ENCODE measurements at regions not wholly inside any gene's neighbourhood (a gene's known extent, or its start where the extent isn't known, plus 50 kb on each side); places are given as distances from the start of the nearest gene placed in this dataset.

DNA sequence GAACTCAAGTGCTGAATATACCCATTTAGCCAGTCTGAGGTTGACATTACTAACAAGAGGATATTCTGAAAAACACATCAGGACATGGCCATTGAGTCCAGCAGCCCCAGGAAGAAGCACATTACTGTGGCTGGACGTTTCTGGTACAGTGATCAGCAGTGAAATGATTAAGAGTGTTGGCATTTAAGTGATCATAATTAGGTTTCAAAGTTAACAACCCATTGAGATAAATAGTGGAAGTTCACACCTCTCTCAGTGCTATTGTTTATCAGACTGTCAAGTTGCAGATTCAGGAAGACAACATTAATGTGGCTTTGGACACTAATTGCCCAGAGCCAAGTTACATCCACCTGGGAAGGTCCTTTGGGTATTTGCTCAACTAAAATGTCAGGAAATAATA is 139.5 kb upstream of the GAREM1 start:
- no peak overlapping the region for H2AK5ac ChIP-seq (ENCODE audit: low read length, severe bottlenecking)
- no peak overlapping the region for H3K27ac ChIP-seq (ENCODE audit: low read length, poor library complexity, severe bottlenecking)
- no peak overlapping the region for H3K9ac ChIP-seq (ENCODE audit: low read length)
- H3K79me1 ChIP-seq (replicated peaks; ENCODE audit: low read length, poor library complexity, severe bottlenecking), result no peaks in the 10 kb centered on the region
- no peak overlapping the region for H4K91ac ChIP-seq (ENCODE audit: low read length)
- H3K9me3 ChIP-seq (ENCODE audit: control insufficient read depth, low read length), result no peaks in the 10 kb centered on the region
- H2BK15ac ChIP-seq (ENCODE audit: low read depth, poor library complexity, severe bottlenecking), result no peak overlapping the region
- no peak overlapping the region for H2AFZ ChIP-seq (ENCODE audit: low read depth, low read length)
- no peak overlapping the region for H3K4ac ChIP-seq (ENCODE audit: low read depth in 1 of 2, low read length in 2 of 2)
- no peak overlapping the region for H3K14ac ChIP-seq (ENCODE audit: low read length in 2 of 2)
- no peak overlapping the region for H2BK120ac ChIP-seq (ENCODE audit: low read depth, low read length)
- no peak overlapping the region for H3K4me2 ChIP-seq (ENCODE audit: low read length, poor library complexity, severe bottlenecking)
- WGBS, result 13% methylated on average over 1 of the region's 1 CpG
- H3K27me3 ChIP-seq (ENCODE audit: control insufficient read depth in 1 of 2, insufficient read depth in 1 of 2, low read length in 2 of 2), result no peaks in the 10 kb centered on the region
- no peak overlapping the region for H4K8ac ChIP-seq (ENCODE audit: low read length)
- DNase-seq, result no peak
- no peak overlapping the region for H3K18ac ChIP-seq (ENCODE audit: low read depth in 1 of 2, low read length in 2 of 2)
- H3K4me1 ChIP-seq (ENCODE audit: control insufficient read depth, insufficient read depth, low read depth, low read length), result no peaks in the 10 kb centered on the region
- H2BK12ac ChIP-seq (ENCODE audit: low read length in 2 of 2), result no peak overlapping the region
- no peak overlapping the region for H3K23ac ChIP-seq (ENCODE audit: low read length in 2 of 2)
- no peak overlapping the region for H3K4me3 ChIP-seq (ENCODE audit: insufficient read depth in 1 of 2, low read depth in 1 of 2, low read length in 2 of 2)
- no peaks in the 10 kb centered on the region for H3K36me3 ChIP-seq (ENCODE audit: control insufficient read depth in 1 of 2, insufficient read depth in 2 of 2, low read depth in 1 of 2, low read length in 2 of 2)
- no peak overlapping the region for H2BK5ac ChIP-seq (ENCODE audit: low read depth, low read length, poor library complexity, severe bottlenecking)

DNA sequence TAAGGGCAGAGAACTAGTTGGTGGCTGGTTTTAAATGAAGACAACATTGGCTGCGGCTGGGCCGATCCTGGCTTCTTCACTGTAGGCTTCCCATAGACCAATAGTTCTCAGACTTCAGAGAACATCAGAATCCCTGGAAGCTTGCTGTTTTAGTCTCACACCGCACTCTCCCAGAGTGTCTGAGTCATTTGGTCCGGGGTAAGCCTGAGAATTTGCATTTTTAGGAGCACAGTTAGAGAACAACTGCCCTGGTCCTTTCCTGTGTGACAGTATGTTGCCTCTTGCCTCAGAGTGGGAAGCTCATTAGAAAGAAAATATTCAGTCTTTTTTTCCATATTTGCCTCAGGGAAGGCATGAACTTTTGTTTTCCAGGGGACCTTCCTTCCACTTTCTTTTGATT is 137.1 kb upstream of the GAREM1 start:
- H3K23ac ChIP-seq (ENCODE audit: low read length in 2 of 2), result no peak overlapping the region
- H2AFZ ChIP-seq (ENCODE audit: low read depth, low read length), result no peak overlapping the region
- H3K36me3 ChIP-seq (ENCODE audit: control insufficient read depth in 1 of 2, insufficient read depth in 2 of 2, low read depth in 1 of 2, low read length in 2 of 2), result no peaks in the 10 kb centered on the region
- no peaks in the 10 kb centered on the region for H3K27me3 ChIP-seq (ENCODE audit: control insufficient read depth in 1 of 2, insufficient read depth in 1 of 2, low read length in 2 of 2)
- H3K4me1 ChIP-seq (ENCODE audit: control insufficient read depth, insufficient read depth, low read depth, low read length), result no peaks in the 10 kb centered on the region
- no peak overlapping the region for H2BK5ac ChIP-seq (ENCODE audit: low read depth, low read length, poor library complexity, severe bottlenecking)
- H3K9me3 ChIP-seq (ENCODE audit: control insufficient read depth, low read length), result no peaks in the 10 kb centered on the region
- H4K91ac ChIP-seq (ENCODE audit: low read length), result no peak overlapping the region
- H2BK120ac ChIP-seq (ENCODE audit: low read depth, low read length), result no peak overlapping the region
- no peak overlapping the region for H2BK12ac ChIP-seq (ENCODE audit: low read length in 2 of 2)
- no peak overlapping the region for H3K4ac ChIP-seq (ENCODE audit: low read depth in 1 of 2, low read length in 2 of 2)
- no peak overlapping the region for H3K18ac ChIP-seq (ENCODE audit: low read depth in 1 of 2, low read length in 2 of 2)
- no peak overlapping the region for H2AK5ac ChIP-seq (ENCODE audit: low read length, severe bottlenecking)
- WGBS, result 74% methylated on average over 4 of the region's 4 CpGs
- no peak overlapping the region for H3K9ac ChIP-seq (ENCODE audit: low read length)
- no peak overlapping the region for H4K8ac ChIP-seq (ENCODE audit: low read length)
- no peak for DNase-seq
- H3K79me1 ChIP-seq (replicated peaks; ENCODE audit: low read length, poor library complexity, severe bottlenecking), result no peaks in the 10 kb centered on the region
- H3K4me3 ChIP-seq (ENCODE audit: insufficient read depth in 1 of 2, low read depth in 1 of 2, low read length in 2 of 2), result no peak overlapping the region
- H3K4me2 ChIP-seq (ENCODE audit: low read length, poor library complexity, severe bottlenecking), result no peak overlapping the region
- H2BK15ac ChIP-seq (ENCODE audit: low read depth, poor library complexity, severe bottlenecking), result no peak overlapping the region
- no peak overlapping the region for H3K27ac ChIP-seq (ENCODE audit: low read length, poor library complexity, severe bottlenecking)
- no peak overlapping the region for H3K14ac ChIP-seq (ENCODE audit: low read length in 2 of 2)

DNA sequence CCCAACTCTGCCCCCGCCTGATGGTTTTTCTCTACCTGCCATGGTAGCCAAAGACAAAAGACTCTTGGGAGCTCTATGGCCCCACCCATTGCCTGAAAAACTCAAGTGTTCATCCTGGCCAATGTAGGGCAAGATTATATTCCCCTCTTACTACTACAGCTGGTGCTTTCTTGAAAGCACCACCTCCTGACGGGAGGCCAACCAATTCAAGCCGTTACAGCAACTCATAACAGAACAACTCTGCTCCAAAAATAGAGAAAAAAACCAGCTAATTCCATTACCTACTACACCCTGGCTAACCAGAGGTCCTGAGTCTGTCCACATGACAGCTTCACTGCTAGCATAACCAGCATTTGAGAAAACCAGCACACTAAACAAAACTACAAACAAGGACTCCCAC is 127.5 kb upstream of the GAREM1 start:
- Histone ChIP-seq H3K79me1 (replicated peaks; ENCODE audit: low read length, poor library complexity, severe bottlenecking) (no peaks in the 10 kb centered on the region), H4K91ac (ENCODE audit: low read length) (no peak overlapping the region), H3K4me2 (ENCODE audit: low read length, poor library complexity, severe bottlenecking) (no peak overlapping the region), H3K4me1 (ENCODE audit: control insufficient read depth, insufficient read depth, low read depth, low read length) (no peaks in the 10 kb centered on the region), H2BK12ac (ENCODE audit: low read length in 2 of 2) (no peak overlapping the region), H3K9ac (ENCODE audit: low read length) (no peak overlapping the region), H3K14ac (ENCODE audit: low read length in 2 of 2) (no peak overlapping the region), H2BK15ac (ENCODE audit: low read depth, poor library complexity, severe bottlenecking) (no peak overlapping the region), H2AFZ (ENCODE audit: low read depth, low read length) (no peak overlapping the region), H3K36me3 (ENCODE audit: control insufficient read depth in 1 of 2, insufficient read depth in 2 of 2, low read depth in 1 of 2, low read length in 2 of 2) (no peaks in the 10 kb centered on the region), H3K18ac (ENCODE audit: low read depth in 1 of 2, low read length in 2 of 2) (no peak overlapping the region), H3K27me3 (ENCODE audit: control insufficient read depth in 1 of 2, insufficient read depth in 1 of 2, low read length in 2 of 2) (peaks cover 0 to 3% of the 10 kb centered on the region in 2 experiments), H2AK5ac (ENCODE audit: low read length, severe bottlenecking) (no peak overlapping the region), H3K4ac (ENCODE audit: low read depth in 1 of 2, low read length in 2 of 2) (no peak overlapping the region), H3K9me3 (ENCODE audit: control insufficient read depth, low read length) (no peaks in the 10 kb centered on the region), H3K4me3 (ENCODE audit: insufficient read depth in 1 of 2, low read depth in 1 of 2, low read length in 2 of 2) (no peak overlapping the region), H2BK5ac (ENCODE audit: low read depth, low read length, poor library complexity, severe bottlenecking) (no peak overlapping the region), H3K23ac (ENCODE audit: low read length in 2 of 2) (no peak overlapping the region), H2BK120ac (ENCODE audit: low read depth, low read length) (no peak overlapping the region), H4K8ac (ENCODE audit: low read length) (no peak overlapping the region), H3K27ac (ENCODE audit: low read length, poor library complexity, severe bottlenecking) (no peak overlapping the region)
- DNase-seq, result no peak
- WGBS, result 85% methylated on average over 3 of the region's 3 CpGs

DNA sequence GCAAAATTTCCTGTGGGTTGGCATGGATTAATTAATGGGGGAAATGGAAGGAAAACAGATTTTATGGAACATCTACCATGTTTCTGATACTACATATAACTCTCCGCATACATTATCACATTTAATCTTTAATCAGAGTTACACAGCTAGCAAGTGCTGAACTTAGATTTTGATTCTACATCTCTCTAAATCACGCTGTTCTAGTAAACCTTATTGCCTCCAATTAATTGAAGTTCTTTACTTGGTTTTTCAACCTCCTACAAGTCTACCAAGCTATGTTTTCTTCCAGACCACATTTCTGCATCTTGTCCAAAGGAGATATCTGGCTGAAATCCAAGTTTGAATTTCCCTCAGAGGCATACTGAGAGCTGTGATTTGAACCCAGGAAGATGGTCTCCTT is 125.8 kb upstream of the GAREM1 start:
- no peak for DNase-seq
- H3K79me1 ChIP-seq (replicated peaks; ENCODE audit: low read length, poor library complexity, severe bottlenecking), result no peaks in the 10 kb centered on the region
- H3K27ac ChIP-seq (ENCODE audit: low read length, poor library complexity, severe bottlenecking), result no peak overlapping the region
- no peak overlapping the region for H3K4ac ChIP-seq (ENCODE audit: low read depth in 1 of 2, low read length in 2 of 2)
- WGBS, result 49% methylated on average over 2 of the region's 2 CpGs
- H3K27me3 ChIP-seq (ENCODE audit: control insufficient read depth in 1 of 2, insufficient read depth in 1 of 2, low read length in 2 of 2), result peaks cover 0 to 3% of the 10 kb centered on the region in 2 experiments
- H3K23ac ChIP-seq (ENCODE audit: low read length in 2 of 2), result no peak overlapping the region
- no peak overlapping the region for H2BK12ac ChIP-seq (ENCODE audit: low read length in 2 of 2)
- H3K4me1 ChIP-seq (ENCODE audit: control insufficient read depth, insufficient read depth, low read depth, low read length), result no peaks in the 10 kb centered on the region
- no peak overlapping the region for H2AK5ac ChIP-seq (ENCODE audit: low read length, severe bottlenecking)
- H3K4me2 ChIP-seq (ENCODE audit: low read length, poor library complexity, severe bottlenecking), result no peak overlapping the region
- H2AFZ ChIP-seq (ENCODE audit: low read depth, low read length), result no peak overlapping the region
- H4K91ac ChIP-seq (ENCODE audit: low read length), result no peak overlapping the region
- no peak overlapping the region for H3K9ac ChIP-seq (ENCODE audit: low read length)
- H2BK5ac ChIP-seq (ENCODE audit: low read depth, low read length, poor library complexity, severe bottlenecking), result no peak overlapping the region
- no peaks in the 10 kb centered on the region for H3K9me3 ChIP-seq (ENCODE audit: control insufficient read depth, low read length)
- no peak overlapping the region for H4K8ac ChIP-seq (ENCODE audit: low read length)
- no peak overlapping the region for H2BK15ac ChIP-seq (ENCODE audit: low read depth, poor library complexity, severe bottlenecking)
- H3K4me3 ChIP-seq (ENCODE audit: insufficient read depth in 1 of 2, low read depth in 1 of 2, low read length in 2 of 2), result no peak overlapping the region
- H3K36me3 ChIP-seq (ENCODE audit: control insufficient read depth in 1 of 2, insufficient read depth in 2 of 2, low read depth in 1 of 2, low read length in 2 of 2), result no peaks in the 10 kb centered on the region
- no peak overlapping the region for H3K14ac ChIP-seq (ENCODE audit: low read length in 2 of 2)
- no peak overlapping the region for H2BK120ac ChIP-seq (ENCODE audit: low read depth, low read length)
- H3K18ac ChIP-seq (ENCODE audit: low read depth in 1 of 2, low read length in 2 of 2), result no peak overlapping the region

Data from mesenchymal stem cell (in vitro differentiated cells and primary cell).